Activated T-cell treated with anti-CD3 and anti-CD28 coated beads, Interleukin-2, amount 50 U/mL, for 24 hours (primary cell): ENCODE measurements at regions not wholly inside any gene's neighbourhood (a gene's known extent, or its start where the extent isn't known, plus 50 kb on each side); places are given as distances from the start of the nearest gene placed in this dataset.
"Not testable (repeated sequence)": the region's sequence is repeated elsewhere in the genome, so short reads cannot be mapped to it uniquely, and the experiment has no call there.

ENCODE experiments used
- DNase-seq: peaks from one replicate; pipeline ENCODE4 v3.0.0-alpha.2; 2020
- H3K27ac Mint-ChIP-seq: 2 replicates; pipeline ENCODE4 v1.8.0; 2020; ENCODE audit warnings: mild to moderate bottlenecking, mixed read lengths
- H3K27me3 Mint-ChIP-seq: 2 replicates; pipeline ENCODE4 v1.8.0; 2020; ENCODE audit warnings: mixed read lengths
- H3K36me3 Mint-ChIP-seq: 2 replicates; pipeline ENCODE4 v1.8.0; 2020; ENCODE audit warnings: low read depth, mixed read lengths
- H3K4me1 Mint-ChIP-seq: 2 replicates; pipeline ENCODE4 v1.8.0; 2020; ENCODE audit warnings: low read depth, mixed read lengths
- H3K4me3 Mint-ChIP-seq: 2 replicates; pipeline ENCODE4 v1.8.0; 2020; ENCODE audit warnings: mild to moderate bottlenecking, moderate library complexity, mixed read lengths
- H3K9me3 Mint-ChIP-seq: 2 replicates; pipeline ENCODE4 v1.8.0; 2020; ENCODE audit warnings: mixed read lengths

DNA sequence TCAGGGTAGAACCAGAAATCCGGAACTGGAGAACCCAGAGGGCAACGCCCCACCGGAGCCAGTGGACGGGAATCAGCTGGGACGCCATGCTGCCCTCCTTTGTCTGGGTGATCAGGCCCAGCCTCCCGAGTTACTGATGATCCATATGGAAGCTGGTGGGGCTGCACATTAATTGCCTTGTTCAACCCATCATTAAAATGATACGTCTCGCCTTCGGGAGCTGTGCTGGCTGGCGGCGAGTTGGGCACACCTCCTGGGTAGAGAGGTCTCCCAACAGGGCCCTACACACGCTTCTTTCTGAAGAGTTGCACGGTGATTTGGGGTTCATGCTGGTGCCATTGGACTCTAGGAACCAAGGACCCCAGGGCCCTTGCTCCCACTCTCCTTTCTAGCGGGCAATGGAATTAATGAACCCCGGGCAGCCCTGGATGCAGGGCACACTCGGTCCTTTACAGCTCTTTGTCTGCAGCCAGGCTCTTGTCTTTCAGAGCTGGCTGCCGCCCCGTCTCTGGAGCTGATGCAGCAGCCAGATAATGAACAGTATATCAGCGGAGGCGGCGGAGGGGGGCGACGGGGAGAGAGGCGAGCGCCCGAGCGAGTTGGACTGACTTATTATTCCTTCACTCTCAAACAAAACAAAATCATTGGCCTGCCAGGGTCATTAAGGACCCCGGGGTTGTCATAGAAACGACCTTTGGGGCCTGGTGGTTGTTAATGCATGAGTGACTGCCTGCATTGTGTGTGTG, 412.2 kb upstream of the ZMIZ1 start:
- no peak overlapping the region for H3K27ac Mint-ChIP-seq
- no peaks in the 10 kb centered on the region for H3K36me3 Mint-ChIP-seq

DNA sequence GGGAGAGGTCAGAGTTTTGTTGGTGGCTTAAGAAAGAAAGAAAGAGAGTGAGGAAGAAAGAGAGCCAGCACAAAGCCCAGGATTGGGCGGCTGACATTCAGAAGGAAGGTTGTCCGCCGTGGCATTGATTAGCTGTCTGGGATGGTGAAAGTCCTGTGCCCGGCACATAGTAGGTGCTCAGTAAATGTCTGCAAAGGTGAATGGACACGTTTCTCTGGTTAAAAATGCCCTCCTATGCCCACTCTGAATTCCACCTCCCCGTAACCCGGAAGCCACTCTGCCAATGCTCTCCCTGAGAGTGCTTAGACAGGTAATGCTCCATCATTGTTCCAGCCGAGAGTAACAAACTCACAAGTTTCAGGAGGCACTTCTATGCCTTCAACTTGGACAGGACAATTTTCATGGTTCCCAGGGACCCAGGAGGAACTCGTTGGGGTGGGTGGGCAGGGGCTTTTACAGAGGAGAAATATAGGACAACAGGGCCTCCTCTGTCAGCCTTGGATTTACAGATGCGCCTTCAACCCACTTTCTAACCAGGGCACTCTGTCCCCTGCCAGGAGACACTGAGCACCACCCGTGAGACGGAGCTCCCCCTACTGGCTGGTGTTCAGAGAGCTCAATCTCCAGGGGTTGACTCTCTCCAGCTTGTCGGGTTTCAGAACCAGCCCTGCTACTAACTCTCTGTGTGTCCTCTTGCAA, 411.5 kb upstream of the ZMIZ1 start:
- Mint-ChIP-seq H3K27ac (no peak overlapping the region), H3K9me3 (no peaks in the 10 kb centered on the region), H3K4me3 (no peak overlapping the region), H3K4me1 (no peaks in the 10 kb centered on the region), H3K36me3 (no peaks in the 10 kb centered on the region), H3K27me3 (peaks cover 17% of the 10 kb centered on the region)
- peak; percentile 73 for DNase-seq

More for the DNA sequence above, 412.2 kb upstream of the ZMIZ1 start:
- H3K27me3 Mint-ChIP-seq = peaks cover 20% of the 10 kb centered on the region
- H3K9me3 Mint-ChIP-seq = no peaks in the 10 kb centered on the region
- H3K4me1 Mint-ChIP-seq = no peaks in the 10 kb centered on the region
- H3K4me3 Mint-ChIP-seq = no peak overlapping the region
- no peak for DNase-seq

DNA sequence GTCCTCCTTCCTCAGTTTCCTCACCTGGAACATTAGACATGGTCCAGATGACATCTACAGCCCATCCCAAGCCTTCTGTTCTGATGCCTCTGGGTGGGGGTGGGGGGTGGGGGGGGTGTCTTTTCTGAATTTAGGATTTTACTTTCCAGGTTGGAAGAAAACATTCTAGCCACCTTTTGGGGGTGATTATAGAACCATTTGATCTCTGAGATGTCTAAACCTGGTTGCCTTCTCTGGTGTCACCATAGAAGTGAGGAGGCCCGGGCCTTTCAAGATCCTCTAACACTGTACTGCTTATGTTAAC, 411.0 kb upstream of the ZMIZ1 start:
- Mint-ChIP-seq H3K27ac (no peak overlapping the region), H3K4me1 (no peaks in the 10 kb centered on the region), H3K36me3 (no peaks in the 10 kb centered on the region), H3K4me3 (no peak overlapping the region), H3K9me3 (no peaks in the 10 kb centered on the region), H3K27me3 (peaks cover 16% of the 10 kb centered on the region)
- no peak for DNase-seq

GRCh38 chr10:78658645-78659597, 409.8 kb upstream of the ZMIZ1 start:
- Mint-ChIP-seq H3K36me3 (no peaks in the 10 kb centered on the region), H3K4me3 (no peak overlapping the region), H3K9me3 (peaks cover under 1% of the 10 kb centered on the region), H3K27ac (no peak overlapping the region), H3K27me3 (peaks cover 26% of the 10 kb centered on the region), H3K4me1 (no peaks in the 10 kb centered on the region)
- DNase-seq = no peak

- H3K4me3 Mint-ChIP-seq = no peak overlapping the region
These were observed 409.2 kb upstream of the ZMIZ1 start for GRCh38 chr10:78659598-78659967.

GRCh38 chr10:78660446-78661106, 408.2 kb upstream of the ZMIZ1 start:
- Mint-ChIP-seq H3K9me3 (peaks cover 8% of the 10 kb centered on the region), H3K4me1 (no peaks in the 10 kb centered on the region), H3K27me3 (peaks cover 38% of the 10 kb centered on the region), H3K4me3 (no peak overlapping the region), H3K27ac (no peak overlapping the region), H3K36me3 (no peaks in the 10 kb centered on the region)
- DNase-seq = no peak

More at GRCh38 chr10:78659598-78659967, 409.2 kb upstream of the ZMIZ1 start:
- Mint-ChIP-seq H3K4me1 (no peaks in the 10 kb centered on the region), H3K27ac (no peak overlapping the region), H3K27me3 (peaks cover 29% of the 10 kb centered on the region), H3K9me3 (peaks cover 2% of the 10 kb centered on the region), H3K36me3 (no peaks in the 10 kb centered on the region)
- DNase-seq = no peak

DNA sequence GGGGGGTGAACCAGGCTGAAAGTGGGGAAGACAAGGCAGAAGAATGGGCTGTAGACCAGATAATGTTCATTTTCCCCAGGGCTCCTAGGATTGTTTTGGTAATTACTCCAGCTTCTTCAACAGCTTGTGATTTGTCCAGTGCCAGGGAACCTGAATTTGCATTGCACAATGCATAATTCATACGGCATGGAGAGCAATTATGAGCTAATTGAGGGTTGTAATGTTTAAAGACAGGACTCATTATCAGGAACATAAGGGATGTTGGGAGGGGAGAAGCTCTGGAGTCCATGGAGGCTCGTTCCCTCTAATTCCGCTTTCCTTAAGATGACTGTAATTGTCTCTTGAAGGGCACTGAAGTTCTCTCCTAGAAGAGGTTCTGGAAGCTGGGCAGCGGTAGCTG, 405.0 kb upstream of the ZMIZ1 start:
- no peak overlapping the region for H3K4me3 Mint-ChIP-seq
- DNase-seq = no peak
- H3K36me3 Mint-ChIP-seq = no peaks in the 10 kb centered on the region
- H3K27me3 Mint-ChIP-seq = peaks cover 54% of the 10 kb centered on the region
- H3K27ac Mint-ChIP-seq = no peak overlapping the region
- H3K9me3 Mint-ChIP-seq = peaks cover 10% of the 10 kb centered on the region
- no peaks in the 10 kb centered on the region for H3K4me1 Mint-ChIP-seq

- no peak for DNase-seq
- Mint-ChIP-seq H3K27ac (no peak overlapping the region), H3K9me3 (peaks cover 10% of the 10 kb centered on the region), H3K4me3 (no peak overlapping the region), H3K36me3 (no peaks in the 10 kb centered on the region), H3K27me3 (peaks cover 57% of the 10 kb centered on the region), H3K4me1 (no peaks in the 10 kb centered on the region)
These were observed 403.7 kb upstream of the ZMIZ1 start for GRCh38 chr10:78664929-78665553.

GRCh38 chr10:78672918-78673317, 395.8 kb upstream of the ZMIZ1 start:
- no peaks in the 10 kb centered on the region for H3K9me3 Mint-ChIP-seq
- H3K27me3 Mint-ChIP-seq = peaks cover 6% of the 10 kb centered on the region
- no peak overlapping the region for H3K27ac Mint-ChIP-seq
- no peaks in the 10 kb centered on the region for H3K36me3 Mint-ChIP-seq
- H3K4me1 Mint-ChIP-seq = no peaks in the 10 kb centered on the region
- no peak for DNase-seq
- H3K4me3 Mint-ChIP-seq = no peak overlapping the region

GRCh38 chr10:78681141-78681540, 387.6 kb upstream of the ZMIZ1 start:
- H3K4me1 Mint-ChIP-seq, H3K9me3 Mint-ChIP-seq, H3K27ac Mint-ChIP-seq, H3K4me3 Mint-ChIP-seq, H3K36me3 Mint-ChIP-seq, DNase-seq: not testable (repeated sequence)
- peaks cover 30% of the 10 kb centered on the region for H3K27me3 Mint-ChIP-seq

DNA sequence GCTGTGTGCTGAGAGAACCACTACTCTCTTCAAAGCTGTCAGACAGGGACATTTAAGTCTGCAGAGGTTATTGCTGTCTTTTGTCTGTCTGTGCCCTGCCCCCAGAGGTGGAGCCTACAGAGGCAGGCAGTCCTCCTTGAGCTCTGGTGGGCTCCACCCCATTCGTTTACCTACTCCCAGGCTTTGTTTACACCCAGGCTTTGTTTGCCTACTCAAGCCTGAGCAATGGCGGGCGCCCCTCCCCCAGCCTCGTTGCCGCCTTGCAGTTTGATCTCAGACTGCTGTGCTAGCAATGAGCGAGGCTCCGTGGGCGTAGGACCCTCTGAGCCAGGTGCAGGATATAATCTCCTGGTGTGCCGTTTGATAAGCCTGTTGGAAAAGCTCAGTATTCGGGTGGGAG, 386.8 kb upstream of the ZMIZ1 start:
- not testable (repeated sequence) for H3K9me3 Mint-ChIP-seq, H3K27ac Mint-ChIP-seq, H3K36me3 Mint-ChIP-seq, H3K4me1 Mint-ChIP-seq, H3K4me3 Mint-ChIP-seq, DNase-seq
- H3K27me3 Mint-ChIP-seq = peaks cover 30% of the 10 kb centered on the region

DNA sequence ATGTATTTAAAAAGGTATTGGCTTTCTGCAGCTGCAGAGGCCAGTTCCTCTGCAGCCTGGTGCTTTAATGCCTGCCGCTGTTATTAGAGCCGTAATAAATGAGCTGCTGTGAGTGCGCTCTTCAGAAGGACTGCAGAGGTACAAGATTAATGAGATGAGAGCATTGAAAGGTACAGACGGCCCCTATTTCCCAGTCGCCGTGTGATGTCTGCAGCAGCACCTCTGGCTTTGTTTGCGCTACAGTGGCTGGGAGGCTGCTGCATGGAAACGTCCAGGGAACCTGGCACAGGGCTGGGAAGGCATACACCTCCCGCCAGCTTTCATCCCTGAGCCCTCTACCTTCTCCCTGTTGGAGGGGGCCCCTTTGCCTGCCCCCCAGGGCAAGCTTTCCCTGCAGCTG, 383.8 kb upstream of the ZMIZ1 start:
- no peaks in the 10 kb centered on the region for H3K9me3 Mint-ChIP-seq
- H3K27ac Mint-ChIP-seq = no peak overlapping the region
- H3K4me1 Mint-ChIP-seq = no peaks in the 10 kb centered on the region
- peaks cover 30% of the 10 kb centered on the region for H3K27me3 Mint-ChIP-seq
- DNase-seq = no peak
- no peak overlapping the region for H3K4me3 Mint-ChIP-seq
- no peaks in the 10 kb centered on the region for H3K36me3 Mint-ChIP-seq

DNA sequence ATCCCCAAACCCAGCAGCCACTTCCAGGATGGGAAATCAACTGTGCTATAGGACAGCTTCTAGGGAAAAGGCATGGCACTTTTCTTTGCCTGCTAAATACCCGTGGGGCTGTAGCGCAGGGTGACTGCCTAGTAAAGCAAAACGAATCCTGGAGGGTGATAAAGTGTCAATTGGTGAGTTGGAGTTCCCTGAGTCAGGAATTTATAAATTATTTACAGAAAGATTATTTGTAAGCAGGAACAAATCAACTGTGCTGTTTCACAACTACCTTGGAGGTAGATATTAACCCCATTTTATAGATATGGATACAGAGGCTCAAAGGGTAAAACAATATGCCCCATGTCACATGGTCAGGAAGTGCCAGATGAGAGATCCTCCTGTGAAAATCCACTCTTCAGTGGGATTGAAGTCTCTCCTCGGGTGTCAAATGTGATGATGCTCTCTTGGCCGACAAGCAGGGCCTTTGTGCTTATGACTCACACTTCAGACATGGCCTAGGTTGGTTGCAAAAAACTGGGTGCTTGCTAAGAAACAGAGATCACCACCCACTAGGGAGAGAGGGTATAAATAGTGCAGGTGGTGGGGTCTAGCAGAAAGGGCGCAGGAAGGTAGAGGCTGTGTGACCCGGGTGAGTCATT, 383.2 kb upstream of the ZMIZ1 start:
- Mint-ChIP-seq H3K36me3 (no peaks in the 10 kb centered on the region), H3K9me3 (no peaks in the 10 kb centered on the region), H3K4me3 (no peak overlapping the region), H3K27me3 (peaks cover 25% of the 10 kb centered on the region), H3K4me1 (no peaks in the 10 kb centered on the region), H3K27ac (no peak overlapping the region)
- DNase-seq = no peak
